ENCODE measurements at regions not wholly inside any gene's neighbourhood (a gene's known extent, or its start where the extent isn't known, plus 50 kb on each side); places are given as distances from the start of the nearest gene placed in this dataset.

DNA sequence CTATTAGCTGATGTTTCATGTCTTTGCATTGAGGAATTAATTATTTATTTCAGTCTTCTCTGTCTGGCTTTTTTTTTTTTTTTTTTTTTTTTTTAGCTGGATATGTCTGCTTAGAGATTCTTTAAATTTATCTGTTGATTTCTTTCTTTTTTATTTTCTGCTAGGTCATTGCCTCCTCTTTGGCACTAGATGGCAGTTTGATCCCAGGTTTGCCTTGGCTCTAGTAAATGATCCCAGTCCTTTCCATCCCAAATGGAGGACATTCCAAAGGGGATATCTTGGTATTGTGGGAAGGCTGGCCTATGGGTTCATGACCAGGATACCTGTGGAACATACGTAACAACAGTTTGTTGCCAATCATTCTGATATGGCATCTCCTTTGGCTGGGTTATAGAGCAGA is 339.5 kb upstream of the GCFC2 start:
- TF ChIP-seq SP1 (IDR thresholded peaks at IDR 0.05) = no peak
- no peak for TF ChIP-seq HDGF (IDR thresholded peaks at IDR 0.05; ENCODE audit: borderline replicate concordance)
- no peak for TF ChIP-seq LEF1 (IDR thresholded peaks at IDR 0.05; ENCODE audit: borderline replicate concordance)
- TF ChIP-seq ARNT (IDR thresholded peaks at IDR 0.05) = no peak
- TF ChIP-seq SUZ12 (IDR thresholded peaks at IDR 0.05) = no peak
- no peak for TF ChIP-seq FOXM1 (IDR thresholded peaks at IDR 0.05; ENCODE audit: borderline replicate concordance)
- no peak for TF ChIP-seq FOXK2 (IDR thresholded peaks at IDR 0.05)
- TF ChIP-seq, protein P1, sequence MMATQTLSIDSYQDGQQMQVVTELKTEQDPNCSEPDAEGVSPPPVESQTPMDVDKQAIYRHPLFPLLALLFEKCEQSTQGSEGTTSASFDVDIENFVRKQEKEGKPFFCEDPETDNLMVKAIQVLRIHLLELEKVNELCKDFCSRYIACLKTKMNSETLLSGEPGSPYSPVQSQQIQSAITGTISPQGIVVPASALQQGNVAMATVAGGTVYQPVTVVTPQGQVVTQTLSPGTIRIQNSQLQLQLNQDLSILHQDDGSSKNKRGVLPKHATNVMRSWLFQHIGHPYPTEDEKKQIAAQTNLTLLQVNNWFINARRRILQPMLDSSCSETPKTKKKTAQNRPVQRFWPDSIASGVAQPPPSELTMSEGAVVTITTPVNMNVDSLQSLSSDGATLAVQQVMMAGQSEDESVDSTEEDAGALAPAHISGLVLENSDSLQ (IDR thresholded peaks at IDR 0.05) = no peak
- no peak for TF ChIP-seq ELF4 (IDR thresholded peaks at IDR 0.05)
